Astrocyte (in vitro differentiated cells and primary cell): ENCODE measurements at regions not wholly inside any gene's neighbourhood (a gene's known extent, or its start where the extent isn't known, plus 50 kb on each side); places are given as distances from the start of the nearest gene placed in this dataset.

Experiments used
- CTCF ChIP-seq: IDR thresholded peaks from 2 replicates; pipeline ENCODE4 v1.5.1; 2011; ENCODE audit warnings: low read depth, mild to moderate bottlenecking, inconsistent platforms, low read length, moderate library complexity; ENCODE audit not compliant: insufficient read depth
- EZH2 ChIP-seq: IDR thresholded peaks from 2 replicates; pipeline ENCODE4 v1.6.1; 2012; ENCODE audit warnings: mild to moderate bottlenecking, low read length, inconsistent platforms; ENCODE audit not compliant: insufficient read depth

GRCh38 chr7:109635374-109635773 is 1065.7 kb downstream of the DNAJB9 start:
- TF ChIP-seq CTCF = no peak
- TF ChIP-seq EZH2 = no peak
